HG03378 (cell line): ENCODE measurements at regions not wholly inside any gene's neighbourhood (a gene's known extent, or its start where the extent isn't known, plus 50 kb on each side); places are given as distances from the start of the nearest gene placed in this dataset.
"Not testable (repeated sequence)": the region's sequence is repeated elsewhere in the genome, so short reads cannot be mapped to it uniquely, and the experiment has no call there.

Experiments
- ATAC-seq: cut with Tn5 transposase; IDR thresholded peaks from one replicate; pipeline ENCODE4 v1.9.1; 2021; ENCODE audit warnings: mild to moderate bottlenecking, moderate library complexity; ENCODE audit not compliant: unreplicated experiment

- no peak for ATAC-seq
Measured at GRCh38 chr15:79538527-79538926, 106.4 kb downstream of the MINAR1 start.

GRCh38 chr15:79539401-79539800, 107.3 kb downstream of the MINAR1 start:
- ATAC-seq: no peak

GRCh38 chr15:79540551-79540950, 108.4 kb downstream of the MINAR1 start:
- no peak for ATAC-seq

- ATAC-seq: no peak
Measured at GRCh38 chr15:79541196-79541595, 109.1 kb downstream of the MINAR1 start.

- ATAC-seq: no peak
Measured at GRCh38 chr15:79543097-79543496, 111.0 kb downstream of the MINAR1 start.

GRCh38 chr15:79549196-79549595, 117.1 kb downstream of the MINAR1 start:
- no peak for ATAC-seq

- no peak for ATAC-seq
Measured at GRCh38 chr15:79560384-79560783, 128.2 kb downstream of the MINAR1 start.

GRCh38 chr15:79561982-79562381, 129.8 kb downstream of the MINAR1 start:
- ATAC-seq: no peak

GRCh38 chr15:79562403-79562815, 130.3 kb downstream of the MINAR1 start:
- ATAC-seq: no peak

- no peak for ATAC-seq
Measured at GRCh38 chr15:79562899-79563298, 130.8 kb downstream of the MINAR1 start.

GRCh38 chr15:79570004-79570403, 137.9 kb downstream of the MINAR1 start:
- ATAC-seq: no peak

GRCh38 chr15:79572691-79573404, 140.7 kb downstream of the MINAR1 start:
- no peak for ATAC-seq

- not testable (repeated sequence) for ATAC-seq
Measured at GRCh38 chr15:79574431-79575273, 142.5 kb downstream of the MINAR1 start.

GRCh38 chr15:79582650-79583049, 150.5 kb downstream of the MINAR1 start:
- ATAC-seq: no peak

GRCh38 chr15:79592126-79592525, 160.0 kb downstream of the MINAR1 start:
- no peak for ATAC-seq

- no peak for ATAC-seq
Measured at GRCh38 chr15:79593119-79593869, 161.2 kb downstream of the MINAR1 start.

- no peak for ATAC-seq
Measured at GRCh38 chr15:79595306-79595705, 163.2 kb downstream of the MINAR1 start.

- ATAC-seq: peak; percentile 94
Measured at GRCh38 chr15:79595995-79596622, 164.0 kb downstream of the MINAR1 start.

GRCh38 chr15:79598639-79599038, 166.5 kb downstream of the MINAR1 start:
- no peak for ATAC-seq

GRCh38 chr15:79601405-79602086, 169.4 kb downstream of the MINAR1 start:
- ATAC-seq: no peak
